ENCODE measurements at regions not wholly inside any gene's neighbourhood (a gene's known extent, or its start where the extent isn't known, plus 50 kb on each side); places are given as distances from the start of the nearest gene placed in this dataset.
A peak's percentile ranks its signal among the peaks of the same experiment; 100 is the strongest.

DNA sequence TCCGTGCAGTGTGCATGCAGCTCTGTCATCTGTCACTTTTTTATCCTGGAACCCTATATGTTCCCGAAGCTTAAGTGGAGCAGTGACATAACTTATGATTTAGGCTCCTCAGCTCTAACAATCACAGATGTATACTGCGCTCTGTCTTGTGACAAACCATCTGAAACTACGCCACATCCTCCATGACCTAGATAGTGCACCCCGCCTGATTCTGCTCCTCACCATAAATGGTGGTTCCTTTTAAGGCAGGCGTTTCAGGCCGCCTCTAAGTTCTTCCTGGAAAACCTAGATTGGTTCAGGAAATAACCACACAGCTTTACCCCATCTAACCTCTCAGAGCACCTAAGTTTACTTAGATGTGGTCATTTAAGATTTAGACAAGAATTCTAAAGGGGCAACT lies 372.0 kb downstream of the CDH10 start:
- DNase-seq, result no peak

DNA sequence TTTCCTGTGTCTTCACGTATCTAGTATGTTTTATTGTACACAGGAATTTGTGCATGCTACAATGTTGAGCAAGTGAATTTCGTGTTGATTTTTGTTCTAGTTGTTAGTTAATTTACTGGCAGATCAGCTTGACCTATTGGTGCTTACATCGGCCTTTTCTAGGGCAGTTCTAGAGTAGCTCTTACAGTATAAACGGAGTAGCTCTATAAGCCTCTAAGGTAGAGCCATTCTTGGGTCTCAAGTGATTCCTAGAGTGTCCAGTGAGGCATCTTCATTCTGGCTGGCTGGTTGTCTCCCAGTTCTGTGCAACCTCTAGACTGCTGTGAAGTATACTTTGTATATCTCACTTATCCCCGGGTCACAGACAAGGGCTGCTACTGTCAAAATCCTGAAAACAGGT lies 364.6 kb downstream of the CDH10 start:
- no peak for DNase-seq

GRCh38 chr5:24281818-24282217 lies 363.0 kb downstream of the CDH10 start:
- no peak for DNase-seq

DNA sequence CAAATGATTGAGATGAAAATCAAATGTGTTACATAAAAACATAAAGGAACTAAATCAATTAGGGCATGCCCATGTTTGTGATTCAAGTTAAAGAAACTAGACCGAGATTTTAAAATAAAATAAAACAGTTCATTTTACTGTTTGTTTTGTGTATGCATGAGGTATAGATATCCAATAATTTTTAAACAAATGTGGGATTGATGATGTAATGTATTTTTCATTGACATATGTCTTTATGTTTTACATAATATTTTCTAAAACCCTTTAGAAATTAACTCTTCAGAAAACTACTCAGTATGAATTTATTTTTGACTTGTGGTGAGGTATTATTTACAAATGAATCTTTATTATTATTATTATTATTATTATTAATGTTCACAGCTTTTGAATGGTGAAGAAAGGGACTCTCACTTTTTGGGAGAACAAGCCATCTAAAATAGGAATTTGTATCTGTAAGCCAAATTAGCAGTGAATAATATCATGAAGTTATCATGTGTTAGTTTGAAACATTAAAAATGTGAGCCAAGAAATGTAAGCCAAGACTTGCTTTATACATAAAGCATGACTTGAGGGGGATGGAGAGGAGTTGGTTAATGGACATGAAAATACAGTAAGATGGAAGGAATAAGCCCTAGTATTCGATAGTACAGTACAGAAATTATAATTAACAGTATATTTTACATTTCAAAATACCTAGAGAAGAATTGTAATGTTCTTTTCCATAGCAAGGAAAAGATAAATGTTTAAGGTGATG lies 355.0 kb downstream of the CDH10 start:
- DNase-seq, result no peak

DNA sequence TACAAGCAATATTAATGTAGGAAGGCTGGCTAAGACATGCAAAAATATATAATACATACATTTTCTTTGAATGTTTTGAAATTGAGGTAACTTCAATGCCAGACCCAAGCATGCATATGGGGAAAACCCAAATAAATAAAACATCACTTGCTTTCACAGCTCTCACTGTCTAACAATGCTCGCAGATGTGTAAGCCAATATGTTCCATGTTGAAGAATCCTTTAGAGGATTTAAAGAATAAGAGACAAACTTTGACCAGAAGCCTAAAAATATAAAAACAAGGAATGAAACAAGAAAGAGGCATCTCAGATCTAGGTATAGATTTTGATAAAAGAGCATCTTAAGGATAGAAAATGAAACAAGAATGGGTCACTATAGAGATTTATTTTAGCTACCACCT lies 354.2 kb downstream of the CDH10 start:
- DNase-seq, result no peak

GRCh38 chr5:24291916-24292315 lies 352.9 kb downstream of the CDH10 start:
- no peak for DNase-seq

DNA sequence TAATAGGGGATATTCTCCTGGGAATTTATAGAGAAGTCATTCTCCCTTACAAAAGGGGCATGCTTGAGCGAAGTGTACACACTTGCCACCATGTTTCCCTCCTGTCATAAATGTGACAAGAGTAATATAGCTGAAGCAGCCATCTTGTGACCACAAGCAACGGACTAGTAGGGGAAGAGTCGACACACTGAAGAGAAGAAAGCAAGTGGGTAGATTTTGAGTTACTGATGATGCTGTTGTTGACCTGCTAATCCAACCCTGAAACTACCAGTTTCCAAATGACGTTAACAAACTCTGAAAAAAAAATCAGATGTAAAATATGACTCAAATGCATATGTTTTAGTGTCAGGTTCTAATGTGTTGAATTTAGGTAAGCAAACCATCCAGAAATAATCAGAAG lies 350.4 kb downstream of the CDH10 start:
- no peak for DNase-seq

- no peak for DNase-seq
Measured at GRCh38 chr5:24314106-24314505, 330.7 kb downstream of the CDH10 start.

DNA sequence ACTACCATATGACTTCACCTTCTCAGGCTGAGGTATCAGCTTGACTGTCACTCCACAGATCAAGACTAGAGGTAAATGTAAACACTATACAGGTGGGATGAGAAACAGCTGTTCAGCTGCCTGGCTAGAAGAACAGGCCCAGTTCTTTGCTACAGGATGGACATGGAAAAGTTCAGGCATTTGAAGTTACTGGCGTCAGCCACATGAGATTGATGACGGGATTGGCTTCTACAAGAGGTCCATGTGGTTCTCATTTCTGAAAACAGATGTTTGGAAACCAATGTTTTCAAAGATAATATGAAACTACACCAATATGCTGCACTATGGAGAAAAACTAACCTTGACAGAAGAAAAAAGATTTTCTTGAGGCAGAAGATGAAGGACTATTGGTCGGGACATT lies 324.1 kb downstream of the CDH10 start:
- no peak for DNase-seq

DNA sequence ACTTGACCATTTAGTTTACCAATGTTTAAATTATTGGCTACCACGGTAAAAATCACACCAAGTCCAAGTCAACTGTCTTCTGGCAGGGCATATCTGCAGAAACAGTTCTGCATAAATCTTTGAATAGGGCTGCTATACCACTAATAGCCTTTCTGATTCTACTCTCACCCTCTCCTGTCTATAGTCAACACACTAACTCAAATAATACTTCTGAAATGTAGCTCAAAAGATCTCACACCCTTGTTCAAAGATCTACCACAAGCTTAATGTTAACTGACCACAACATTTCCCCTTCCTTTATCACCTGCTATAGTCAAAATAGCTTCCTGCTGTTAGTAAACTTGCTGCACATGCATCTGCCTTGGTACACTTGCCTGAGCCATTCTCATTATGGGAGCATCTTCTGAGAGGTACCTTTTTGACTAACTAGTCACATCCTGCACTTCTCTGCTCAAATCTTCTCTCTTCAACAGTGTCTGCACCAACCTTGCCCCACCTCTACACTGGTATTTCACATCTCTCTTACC lies 319.4 kb downstream of the CDH10 start:
- no peak for DNase-seq

GRCh38 chr5:24331531-24331930 lies 313.2 kb downstream of the CDH10 start:
- no peak for DNase-seq

DNA sequence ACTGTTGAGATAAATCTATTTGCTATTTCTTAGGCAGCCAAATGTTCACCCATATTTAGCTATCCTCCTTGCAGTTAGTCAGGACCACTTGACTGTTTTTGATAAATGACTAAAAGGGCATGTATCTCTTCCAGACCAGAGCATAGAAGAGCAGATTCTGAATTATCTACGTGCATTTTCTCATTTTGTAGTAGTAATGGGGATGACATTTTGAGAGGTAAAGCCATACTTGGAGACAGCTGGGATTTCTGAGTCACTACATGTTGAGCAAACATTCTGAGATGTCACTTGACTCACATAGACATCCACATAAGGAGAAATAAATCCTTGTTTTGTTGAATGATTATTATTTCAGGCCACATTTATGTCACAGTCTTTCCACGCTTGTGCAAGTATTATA lies 297.6 kb downstream of the CDH10 start:
- DNase-seq, result no peak

DNA sequence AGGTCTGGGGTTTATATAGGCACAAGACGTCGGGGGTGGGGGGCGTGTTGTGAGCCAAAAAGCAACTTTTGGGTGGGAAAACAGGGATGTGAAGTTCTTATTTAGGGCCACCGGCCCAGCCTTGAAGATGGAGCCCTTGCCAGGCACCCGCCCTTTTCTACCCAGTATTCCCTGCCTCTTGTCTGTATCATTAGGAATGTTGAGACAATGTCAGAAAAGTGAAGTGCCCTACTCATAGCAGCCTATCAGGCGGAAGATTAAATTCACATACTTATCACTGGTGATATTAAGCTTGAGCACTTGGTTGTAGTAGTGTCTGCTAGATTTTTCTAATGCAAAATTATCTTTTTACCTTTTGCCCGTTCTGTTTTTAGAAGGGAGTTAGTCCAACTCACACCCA lies 293.5 kb downstream of the CDH10 start:
- DNase-seq, result no peak

- DNase-seq, result no peak
Measured at GRCh38 chr5:24353016-24353415, 291.8 kb downstream of the CDH10 start.

DNA sequence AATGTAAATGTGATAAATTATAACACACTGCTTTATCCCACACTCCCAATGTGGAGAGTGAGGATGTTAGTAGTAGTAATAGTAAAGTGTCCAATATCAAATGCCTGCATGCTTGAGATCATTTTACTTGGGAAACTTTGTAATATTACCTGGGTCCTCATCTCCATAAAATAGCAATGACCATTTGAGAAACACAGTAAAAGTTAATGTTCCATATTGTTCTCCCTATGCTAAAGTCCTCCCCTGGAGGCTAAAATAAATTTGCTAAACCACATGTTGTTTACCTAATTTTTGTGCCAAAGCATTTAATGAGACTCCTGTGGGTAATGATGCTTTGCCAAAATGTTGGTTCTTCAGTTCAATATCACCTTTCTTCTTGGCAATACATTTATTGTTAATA lies 291.2 kb downstream of the CDH10 start:
- DNase-seq, result no peak

GRCh38 chr5:24363789-24364481 lies 280.8 kb downstream of the CDH10 start:
- DNase-seq, result peak; percentile 47

DNA sequence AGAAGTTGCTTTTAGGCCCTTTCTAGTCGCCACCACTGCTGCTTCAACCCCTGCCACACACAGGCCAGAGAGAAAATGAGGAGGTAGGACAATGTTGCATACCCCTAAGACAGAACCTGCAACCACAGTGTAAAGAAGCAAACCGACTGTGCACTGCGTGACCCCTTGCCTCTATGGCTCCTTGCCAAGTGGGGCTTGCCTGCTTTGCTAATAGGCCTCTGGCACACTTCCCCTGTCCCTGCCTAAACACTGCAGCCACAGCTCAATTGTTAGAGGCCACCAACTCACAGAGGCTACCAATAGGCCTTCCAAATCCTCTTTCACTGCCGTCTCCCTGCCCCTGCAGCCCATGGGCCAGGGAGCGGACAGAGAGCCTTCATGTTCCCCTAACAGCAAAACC lies 280.1 kb downstream of the CDH10 start:
- DNase-seq, result no peak

DNA sequence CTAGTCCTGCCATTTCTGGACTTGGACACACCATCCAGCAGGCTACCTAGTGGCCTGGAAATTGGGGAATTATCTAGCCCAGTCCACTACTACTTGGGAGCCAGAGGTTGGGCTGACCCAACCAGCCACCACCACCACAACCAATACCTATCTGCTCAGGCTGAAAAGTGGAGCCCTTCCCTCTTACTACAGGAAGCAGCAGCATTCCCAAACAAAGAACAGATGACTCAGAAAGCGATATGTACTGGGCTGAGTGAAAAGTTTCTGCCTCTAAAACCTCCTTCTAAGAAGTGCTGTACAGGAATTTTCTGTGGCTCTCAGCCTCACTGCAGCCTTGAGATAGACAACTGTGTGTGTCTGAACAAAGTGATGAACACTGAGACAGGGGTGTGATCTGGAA lies 279.4 kb downstream of the CDH10 start:
- no peak for DNase-seq

GRCh38 chr5:24367216-24367615 lies 277.6 kb downstream of the CDH10 start:
- no peak for DNase-seq

- DNase-seq, result no peak
Measured at GRCh38 chr5:24368115-24368514, 276.7 kb downstream of the CDH10 start.

DNA sequence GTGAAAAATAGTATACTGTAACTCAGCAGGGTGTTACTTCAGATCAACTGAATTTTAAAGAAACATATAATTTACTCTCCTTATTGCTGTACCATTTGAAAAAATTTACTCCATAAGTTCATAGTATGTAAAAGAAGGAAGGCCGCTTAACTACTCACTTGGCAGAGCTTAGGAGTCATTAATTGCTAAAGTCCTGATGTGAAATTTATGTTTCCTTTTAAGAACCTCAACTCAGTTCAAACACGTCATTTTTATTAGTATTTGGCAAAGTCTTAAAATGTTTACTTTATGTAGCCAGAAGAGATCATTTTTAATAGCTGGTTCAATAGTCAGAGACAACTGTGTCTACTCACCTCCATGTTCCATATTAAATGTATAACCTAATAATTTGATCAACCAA lies 268.6 kb downstream of the CDH10 start:
- no peak for DNase-seq

GRCh38 chr5:24376616-24377015 lies 268.2 kb downstream of the CDH10 start:
- DNase-seq, result no peak

DNA sequence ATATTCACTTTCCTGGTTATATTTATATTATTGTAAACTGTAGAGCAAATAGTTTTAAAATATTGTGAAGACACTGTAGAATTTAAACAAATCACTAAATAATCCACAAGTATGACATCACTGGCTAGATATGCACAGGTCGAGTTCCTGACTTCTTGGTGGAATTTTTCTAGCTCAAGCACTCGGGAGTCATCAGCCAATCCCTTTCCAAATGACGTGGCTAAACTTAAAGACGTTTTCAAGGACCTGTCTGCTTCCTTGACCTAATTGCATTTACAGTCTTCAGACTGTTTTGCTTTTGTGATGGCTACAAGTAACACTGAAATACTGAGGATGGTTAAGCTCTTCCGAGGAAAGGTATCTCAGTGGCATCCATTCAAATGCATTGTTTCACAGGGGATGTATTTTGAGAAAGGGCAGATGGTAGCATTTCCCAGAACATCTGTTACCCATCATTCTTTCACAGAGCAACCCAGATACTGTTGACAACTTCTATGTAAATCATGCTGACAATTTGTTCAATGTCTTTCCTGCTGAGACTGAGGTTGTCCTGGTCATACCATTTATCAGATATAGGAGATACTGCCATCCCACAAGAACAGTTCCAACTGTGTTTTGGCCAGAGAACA lies 262.8 kb downstream of the CDH10 start:
- DNase-seq, result no peak

- no peak for DNase-seq
Measured at GRCh38 chr5:24385070-24385469, 259.7 kb downstream of the CDH10 start.
